ENCODE measurements at regions not wholly inside any gene's neighbourhood (a gene's known extent, or its start where the extent isn't known, plus 50 kb on each side); places are given as distances from the start of the nearest gene placed in this dataset.

DNA sequence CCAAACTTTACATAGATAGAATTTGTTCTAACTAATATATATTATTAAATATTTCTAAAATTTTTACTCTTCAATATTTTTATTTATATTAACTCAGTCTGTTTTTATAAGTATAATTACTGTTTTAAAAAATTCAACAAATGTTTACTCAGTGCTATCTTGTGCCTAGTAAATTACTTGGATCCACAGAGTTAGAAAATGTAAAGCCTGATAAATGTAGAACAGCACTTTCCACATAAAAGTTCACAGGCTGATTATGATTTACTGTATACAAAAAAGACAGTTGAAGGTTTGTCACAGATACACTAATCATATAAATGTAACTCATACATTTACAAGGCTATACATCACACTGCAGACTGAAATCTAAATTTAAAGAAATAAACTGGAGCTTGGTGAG is 170.0 kb downstream of the FOXG1 start:
- H3K9me3 ChIP-seq (ENCODE audit: control insufficient read depth, insufficient read depth, low read depth, low read length) = no peaks in the 10 kb centered on the region
- H3K4me3 ChIP-seq (ENCODE audit: low read depth, low read length) = no peak overlapping the region
- TF ChIP-seq ZNF24 (tag by site-specific recombination; IDR thresholded peaks at IDR 0.05) (no peak), ZNF514 (tag by site-specific recombination; IDR thresholded peaks at IDR 0.05) (no peak), ZBTB20 (tag by site-specific recombination; IDR thresholded peaks at IDR 0.05) (no peak), GFI1B (tag by site-specific recombination; IDR thresholded peaks at IDR 0.05) (no peak), PRDM6 (tag by site-specific recombination; IDR thresholded peaks at IDR 0.05) (no peak), ZNF785 (tag by site-specific recombination; IDR thresholded peaks at IDR 0.05) (no peak), ZSCAN23 (tag by site-specific recombination; IDR thresholded peaks at IDR 0.05) (no peak)
- no peak overlapping the region for H3K27ac ChIP-seq (ENCODE audit: extremely low read depth, low read depth, low read length)
- CTCF ChIA-PET = no interaction called here
- H3K36me3 ChIP-seq (ENCODE audit: control insufficient read depth in 2 of 2, insufficient read depth in 1 of 2, low read length in 2 of 2) = no peaks in the 10 kb centered on the region
- POLR2A ChIA-PET = no interaction called here
- no peaks in the 10 kb centered on the region for H3K4me1 ChIP-seq (ENCODE audit: control insufficient read depth, insufficient read depth, low read length)

DNA sequence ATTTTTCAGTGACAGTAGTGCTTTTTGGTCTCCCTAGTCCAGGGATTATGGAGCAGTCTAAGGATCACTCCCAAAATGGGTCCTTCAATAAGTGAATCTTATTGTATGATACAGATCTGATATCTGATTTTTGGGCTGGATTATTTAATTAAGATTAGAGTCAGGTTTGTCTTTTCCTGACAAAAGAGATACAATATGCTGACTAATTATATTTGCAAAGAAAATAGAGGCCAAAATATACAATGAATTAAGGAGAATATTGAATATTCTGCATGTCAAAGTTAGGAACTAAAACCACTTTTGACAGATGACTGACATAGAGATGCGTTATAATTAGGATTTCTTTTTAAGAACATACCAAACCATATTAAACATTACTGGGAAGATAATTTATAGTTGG is 175.2 kb downstream of the FOXG1 start:
- Histone ChIP-seq H3K36me3 (ENCODE audit: control insufficient read depth in 2 of 2, insufficient read depth in 1 of 2, low read length in 2 of 2) (no peaks in the 10 kb centered on the region), H3K27ac (ENCODE audit: extremely low read depth, low read depth, low read length) (no peak overlapping the region), H3K4me3 (ENCODE audit: low read depth, low read length) (no peak overlapping the region), H3K4me1 (ENCODE audit: control insufficient read depth, insufficient read depth, low read length) (no peaks in the 10 kb centered on the region), H3K9me3 (ENCODE audit: control insufficient read depth, insufficient read depth, low read depth, low read length) (no peaks in the 10 kb centered on the region)
- ChIA-PET POLR2A (no interaction called here), CTCF (no interaction called here)
- TF ChIP-seq ZBTB6 (tag by site-specific recombination; IDR thresholded peaks at IDR 0.05) (no peak), GLIS2 (tag by site-specific recombination; IDR thresholded peaks at IDR 0.05) (no peak)

DNA sequence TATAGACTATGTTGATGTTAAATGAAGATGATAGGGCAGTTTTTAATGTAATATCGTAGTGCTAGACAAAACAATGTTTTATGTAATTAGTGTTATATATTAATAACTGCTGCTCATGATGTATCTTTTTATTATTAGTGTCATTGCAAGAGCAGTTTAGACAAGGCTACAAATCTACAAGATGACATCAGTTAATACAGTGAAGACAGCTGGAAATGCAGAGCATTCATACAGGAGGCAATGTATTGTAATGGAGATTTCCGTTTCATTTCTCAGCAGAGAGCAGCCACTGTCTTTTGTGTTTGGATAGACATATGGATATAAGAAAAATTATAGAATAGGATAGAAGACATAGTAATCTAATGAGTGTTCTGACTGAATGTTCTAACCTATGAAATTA is 178.0 kb downstream of the FOXG1 start:
- H3K4me3 ChIP-seq (ENCODE audit: low read depth, low read length) = no peak overlapping the region
- TF ChIP-seq, protein P1, sequence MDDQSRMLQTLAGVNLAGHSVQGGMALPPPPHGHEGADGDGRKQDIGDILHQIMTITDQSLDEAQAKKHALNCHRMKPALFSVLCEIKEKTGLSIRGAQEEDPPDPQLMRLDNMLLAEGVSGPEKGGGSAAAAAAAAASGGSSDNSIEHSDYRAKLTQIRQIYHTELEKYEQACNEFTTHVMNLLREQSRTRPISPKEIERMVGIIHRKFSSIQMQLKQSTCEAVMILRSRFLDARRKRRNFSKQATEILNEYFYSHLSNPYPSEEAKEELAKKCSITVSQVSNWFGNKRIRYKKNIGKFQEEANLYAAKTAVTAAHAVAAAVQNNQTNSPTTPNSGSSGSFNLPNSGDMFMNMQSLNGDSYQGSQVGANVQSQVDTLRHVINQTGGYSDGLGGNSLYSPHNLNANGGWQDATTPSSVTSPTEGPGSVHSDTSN (CRISPR knock-in tag; IDR thresholded peaks at IDR 0.05) = no peak
- TF ChIP-seq ZNF211 (tag by site-specific recombination; IDR thresholded peaks at IDR 0.05; ENCODE audit: low read depth) (no peak), ZNF521 (tag by site-specific recombination; IDR thresholded peaks at IDR 0.05) (no peak), ZNF146 (tag by site-specific recombination; IDR thresholded peaks at IDR 0.05) (no peak)
- H3K4me1 ChIP-seq (ENCODE audit: control insufficient read depth, insufficient read depth, low read length) = no peaks in the 10 kb centered on the region
- H3K9me3 ChIP-seq (ENCODE audit: control insufficient read depth, insufficient read depth, low read depth, low read length) = no peaks in the 10 kb centered on the region
- POLR2A ChIA-PET = no interaction called here
- H3K36me3 ChIP-seq (ENCODE audit: control insufficient read depth in 2 of 2, insufficient read depth in 1 of 2, low read length in 2 of 2) = no peaks in the 10 kb centered on the region
- CTCF ChIA-PET = no interaction called here
- H3K27ac ChIP-seq (ENCODE audit: extremely low read depth, low read depth, low read length) = no peak overlapping the region

- Histone ChIP-seq H3K27ac (ENCODE audit: extremely low read depth, low read depth, low read length) (no peak overlapping the region), H3K4me1 (ENCODE audit: control insufficient read depth, insufficient read depth, low read length) (no peaks in the 10 kb centered on the region), H3K4me3 (ENCODE audit: low read depth, low read length) (no peak overlapping the region), H3K36me3 (ENCODE audit: control insufficient read depth in 2 of 2, insufficient read depth in 1 of 2, low read length in 2 of 2) (no peaks in the 10 kb centered on the region), H3K9me3 (ENCODE audit: control insufficient read depth, insufficient read depth, low read depth, low read length) (no peaks in the 10 kb centered on the region)
- CTCF ChIA-PET = no interaction called here
- POLR2A ChIA-PET = no interaction called here
- TF ChIP-seq ZNF341 (tag by site-specific recombination; IDR thresholded peaks at IDR 0.05; ENCODE audit: low read depth) = no peak
- TF ChIP-seq FEZF1 (tag by site-specific recombination; IDR thresholded peaks at IDR 0.05) = no peak
- TF ChIP-seq MEIS1 (CRISPR knock-in tag; IDR thresholded peaks at IDR 0.05; ENCODE audit: borderline replicate concordance) = no peak
- no peak for TF ChIP-seq KLF7 (tag by site-specific recombination; IDR thresholded peaks at IDR 0.05; ENCODE audit: borderline replicate concordance)
- TF ChIP-seq ZNF830 (tag by site-specific recombination; IDR thresholded peaks at IDR 0.05; ENCODE audit: low read depth) = no peak
- TF ChIP-seq, protein P2, sequence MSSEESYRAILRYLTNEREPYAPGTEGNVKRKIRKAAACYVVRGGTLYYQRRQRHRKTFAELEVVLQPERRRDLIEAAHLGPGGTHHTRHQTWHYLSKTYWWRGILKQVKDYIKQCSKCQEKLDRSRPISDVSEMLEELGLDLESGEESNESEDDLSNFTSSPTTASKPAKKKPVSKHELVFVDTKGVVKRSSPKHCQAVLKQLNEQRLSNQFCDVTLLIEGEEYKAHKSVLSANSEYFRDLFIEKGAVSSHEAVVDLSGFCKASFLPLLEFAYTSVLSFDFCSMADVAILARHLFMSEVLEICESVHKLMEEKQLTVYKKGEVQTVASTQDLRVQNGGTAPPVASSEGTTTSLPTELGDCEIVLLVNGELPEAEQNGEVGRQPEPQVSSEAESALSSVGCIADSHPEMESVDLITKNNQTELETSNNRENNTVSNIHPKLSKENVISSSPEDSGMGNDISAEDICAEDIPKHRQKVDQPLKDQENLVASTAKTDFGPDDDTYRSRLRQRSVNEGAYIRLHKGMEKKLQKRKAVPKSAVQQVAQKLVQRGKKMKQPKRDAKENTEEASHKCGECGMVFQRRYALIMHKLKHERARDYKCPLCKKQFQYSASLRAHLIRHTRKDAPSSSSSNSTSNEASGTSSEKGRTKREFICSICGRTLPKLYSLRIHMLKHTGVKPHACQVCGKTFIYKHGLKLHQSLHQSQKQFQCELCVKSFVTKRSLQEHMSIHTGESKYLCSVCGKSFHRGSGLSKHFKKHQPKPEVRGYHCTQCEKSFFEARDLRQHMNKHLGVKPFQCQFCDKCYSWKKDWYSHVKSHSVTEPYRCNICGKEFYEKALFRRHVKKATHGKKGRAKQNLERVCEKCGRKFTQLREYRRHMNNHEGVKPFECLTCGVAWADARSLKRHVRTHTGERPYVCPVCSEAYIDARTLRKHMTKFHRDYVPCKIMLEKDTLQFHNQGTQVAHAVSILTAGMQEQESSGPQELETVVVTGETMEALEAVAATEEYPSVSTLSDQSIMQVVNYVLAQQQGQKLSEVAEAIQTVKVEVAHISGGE (tag by site-specific recombination; conservative IDR thresholded peaks at IDR 0.05; ENCODE audit: low read depth) = no peak
- no peak for TF ChIP-seq ZNF677 (tag by site-specific recombination; IDR thresholded peaks at IDR 0.05)
- no peak for TF ChIP-seq ZNF266 (tag by site-specific recombination; IDR thresholded peaks at IDR 0.05; ENCODE audit: low read depth)
- TF ChIP-seq ZNF211 (tag by site-specific recombination; IDR thresholded peaks at IDR 0.05; ENCODE audit: low read depth) = no peak
These were observed 179.7 kb downstream of the FOXG1 start for GRCh38 chr14:28946267-28946666.
